OCI-LY7 (cell line): ENCODE measurements at regions not wholly inside any gene's neighbourhood (a gene's known extent, or its start where the extent isn't known, plus 50 kb on each side); places are given as distances from the start of the nearest gene placed in this dataset.

Source experiments
- EZH2phosphoT487 ChIP-seq: fragments of 200-600 bp; sonication (generic); IDR thresholded peaks from 2 replicates; pipeline ENCODE4 v1.6.1; 2018; ENCODE audit warnings: low read depth, borderline replicate concordance, mild to moderate bottlenecking, mixed run types, antibody characterized with exemption, low read length, moderate library complexity, mixed read lengths
- TF ChIP-seq, protein P1 (sequence below): fragments of 200-600 bp; sonication (generic); conservative IDR thresholded peaks from 2 replicates; pipeline ENCODE4 v1.5.1; 2014; ENCODE audit warnings: mild to moderate bottlenecking, antibody characterized with exemption, low read length, moderate library complexity, mixed read lengths

DNA sequence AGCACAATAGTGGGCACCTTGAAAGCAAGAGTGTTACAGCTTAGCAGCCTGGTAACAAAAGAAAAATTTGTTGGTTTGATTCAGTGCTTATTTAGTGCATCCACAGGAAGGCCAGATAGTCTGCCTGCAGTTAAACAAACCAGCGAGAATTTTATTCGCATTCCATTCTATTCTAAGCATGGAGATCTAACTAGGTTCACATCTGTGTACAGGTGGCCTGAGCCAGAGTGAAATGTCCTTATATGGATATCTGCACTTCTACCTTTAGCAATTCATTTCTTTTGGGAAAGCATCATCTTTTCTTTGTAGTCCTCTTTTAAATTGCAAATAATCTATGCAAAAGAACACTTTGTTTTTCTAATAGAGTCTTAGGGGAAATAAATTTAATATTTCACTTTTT lies 659.0 kb upstream of the FZD8 start:
- TF ChIP-seq, protein P1, sequence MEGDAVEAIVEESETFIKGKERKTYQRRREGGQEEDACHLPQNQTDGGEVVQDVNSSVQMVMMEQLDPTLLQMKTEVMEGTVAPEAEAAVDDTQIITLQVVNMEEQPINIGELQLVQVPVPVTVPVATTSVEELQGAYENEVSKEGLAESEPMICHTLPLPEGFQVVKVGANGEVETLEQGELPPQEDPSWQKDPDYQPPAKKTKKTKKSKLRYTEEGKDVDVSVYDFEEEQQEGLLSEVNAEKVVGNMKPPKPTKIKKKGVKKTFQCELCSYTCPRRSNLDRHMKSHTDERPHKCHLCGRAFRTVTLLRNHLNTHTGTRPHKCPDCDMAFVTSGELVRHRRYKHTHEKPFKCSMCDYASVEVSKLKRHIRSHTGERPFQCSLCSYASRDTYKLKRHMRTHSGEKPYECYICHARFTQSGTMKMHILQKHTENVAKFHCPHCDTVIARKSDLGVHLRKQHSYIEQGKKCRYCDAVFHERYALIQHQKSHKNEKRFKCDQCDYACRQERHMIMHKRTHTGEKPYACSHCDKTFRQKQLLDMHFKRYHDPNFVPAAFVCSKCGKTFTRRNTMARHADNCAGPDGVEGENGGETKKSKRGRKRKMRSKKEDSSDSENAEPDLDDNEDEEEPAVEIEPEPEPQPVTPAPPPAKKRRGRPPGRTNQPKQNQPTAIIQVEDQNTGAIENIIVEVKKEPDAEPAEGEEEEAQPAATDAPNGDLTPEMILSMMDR: no peak
- TF ChIP-seq EZH2phosphoT487: no peak
